NT2/D1 (cell line): ENCODE measurements at regions not wholly inside any gene's neighbourhood (a gene's known extent, or its start where the extent isn't known, plus 50 kb on each side); places are given as distances from the start of the nearest gene placed in this dataset.
A peak's percentile ranks its signal among the peaks of the same experiment; 100 is the strongest.
"Not testable (repeated sequence)": the region's sequence is repeated elsewhere in the genome, so short reads cannot be mapped to it uniquely, and the experiment has no call there.

Source experiments
- DNase-seq: peaks from one replicate; pipeline ENCODE4 v3.0.0-alpha.2; 2011; ENCODE audit warnings: low read depth, low spot score
- H3K27me3 ChIP-seq: 2 replicates; pipeline ENCODE4 v1.6.0; 2011; ENCODE audit warnings: mild to moderate bottlenecking; ENCODE audit not compliant: insufficient read length, insufficient read depth
- H3K36me3 ChIP-seq: 2 replicates; pipeline ENCODE4 v1.6.1; 2011; ENCODE audit warnings: mild to moderate bottlenecking, low read length, mixed read lengths; ENCODE audit not compliant: insufficient read depth, insufficient read length
- H3K4me1 ChIP-seq: 2 replicates; pipeline ENCODE4 v1.5.1; 2011; ENCODE audit not compliant: insufficient read depth, insufficient read length
- H3K4me3 ChIP-seq: 2 replicates; pipeline ENCODE4 v1.5.1; 2011; ENCODE audit warnings: low read depth; ENCODE audit not compliant: insufficient read length
- H3K9ac ChIP-seq: 2 replicates; pipeline ENCODE4 v1.6.0; 2011; ENCODE audit warnings: low read depth; ENCODE audit not compliant: insufficient read length
- H3K9me3 ChIP-seq: 2 replicates; pipeline ENCODE4 v1.5.1; 2011; ENCODE audit warnings: mild to moderate bottlenecking, low read length; ENCODE audit not compliant: insufficient read depth
- SUZ12 ChIP-seq: IDR thresholded peaks from 2 replicates; pipeline ENCODE4 v1.6.1; 2011; ENCODE audit not compliant: insufficient read length, insufficient read depth; ENCODE audit errors: extremely low read depth
- YY1 ChIP-seq: IDR thresholded peaks from 2 replicates; pipeline ENCODE4 v1.6.1; 2011; ENCODE audit not compliant: insufficient read length, insufficient read depth
- ZNF274 ChIP-seq: IDR thresholded peaks from 2 replicates; pipeline ENCODE4 v1.6.1; 2011; ENCODE audit warnings: mild to moderate bottlenecking, low read depth, low read length

DNA sequence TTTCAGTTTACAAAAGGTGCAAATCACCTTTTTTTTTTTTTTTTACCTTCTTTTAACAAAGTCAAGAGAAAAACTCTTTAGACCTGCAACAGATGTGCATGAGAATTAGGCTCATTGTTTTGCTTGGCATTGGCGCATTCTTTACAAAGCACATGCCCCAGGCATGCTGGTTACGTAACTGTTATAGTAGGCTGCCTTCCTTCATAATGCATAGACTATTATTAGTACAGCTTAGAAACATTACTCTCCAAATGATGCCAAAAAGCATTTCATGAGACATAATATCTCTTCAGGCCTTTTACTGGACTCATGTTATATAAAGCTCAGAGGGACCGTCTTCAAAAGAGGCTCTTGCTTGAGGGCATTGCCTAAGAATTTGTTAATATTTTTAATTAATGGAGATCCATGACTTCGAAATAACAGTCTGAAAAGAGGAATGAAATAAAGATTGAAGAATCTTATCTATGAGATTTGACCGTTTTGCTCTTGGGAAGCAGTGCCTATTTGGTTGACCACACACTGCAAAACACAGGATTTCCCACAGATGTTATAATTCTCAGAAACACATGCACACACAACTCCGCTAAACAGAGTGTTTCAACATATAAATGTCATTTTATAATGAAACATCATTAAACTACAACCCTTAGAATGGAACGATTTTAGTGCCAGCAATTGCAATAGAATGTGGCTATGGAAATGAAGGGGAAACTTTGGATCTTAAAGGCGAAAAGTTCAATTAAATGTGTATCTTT lies 478.7 kb downstream of the PRR16 start:
- H3K4me3 ChIP-seq: no peak overlapping the region
- no peaks in the 10 kb centered on the region for H3K9me3 ChIP-seq
- H3K27me3 ChIP-seq: no peaks in the 10 kb centered on the region
- H3K4me1 ChIP-seq: peaks cover 1% of the 10 kb centered on the region
- no peak for TF ChIP-seq SUZ12
- no peak for TF ChIP-seq ZNF274
- no peak for TF ChIP-seq YY1
- no peak overlapping the region for H3K9ac ChIP-seq
- H3K36me3 ChIP-seq: no peaks in the 10 kb centered on the region
- DNase-seq: peak; percentile 2

DNA sequence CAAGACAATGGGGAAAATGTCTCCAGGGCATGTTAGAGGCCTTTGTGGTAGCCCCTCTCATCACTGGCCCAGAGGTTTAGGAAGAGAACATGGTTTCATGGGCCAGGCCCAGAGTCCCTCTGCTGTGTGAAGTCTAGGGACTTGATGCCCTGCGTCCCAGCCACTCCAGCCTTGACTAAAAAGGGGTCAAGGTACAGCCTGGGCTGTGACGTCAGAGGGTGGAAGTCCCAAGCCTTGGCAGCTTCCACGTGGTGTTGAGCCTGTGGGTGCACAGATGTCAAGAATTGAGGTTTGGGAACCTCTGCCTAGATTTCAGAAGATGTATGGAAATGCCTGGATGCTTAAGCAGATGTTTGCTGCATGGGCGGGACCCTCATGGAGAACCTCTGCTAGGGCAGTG lies 485.5 kb downstream of the PRR16 start:
- H3K9ac ChIP-seq, H3K4me3 ChIP-seq, H3K4me1 ChIP-seq, H3K27me3 ChIP-seq, H3K36me3 ChIP-seq: not testable (repeated sequence)
- H3K9me3 ChIP-seq: peaks cover 27% of the 10 kb centered on the region; the same call in 1 of the 2 replicates
- DNase-seq: peak; percentile 5

DNA sequence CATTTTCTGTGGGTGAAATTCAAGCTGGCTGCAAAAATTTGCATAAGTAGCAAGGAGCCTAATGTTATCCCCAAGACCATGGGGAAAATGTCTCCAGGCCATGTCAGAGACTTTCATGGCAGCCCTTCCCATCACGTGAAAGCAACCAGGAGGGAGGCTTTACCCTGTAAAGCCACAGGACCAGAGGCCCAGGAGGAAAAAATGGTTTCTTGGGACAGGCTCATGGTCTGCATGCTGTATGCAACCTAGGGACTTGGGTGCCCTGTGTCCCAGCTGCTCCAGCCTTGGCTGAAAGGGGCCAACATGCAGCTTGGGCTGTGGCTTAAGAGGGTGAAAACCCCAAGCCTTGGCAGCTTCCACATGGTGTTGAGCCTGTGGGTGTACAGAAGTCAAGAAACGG lies 489.3 kb downstream of the PRR16 start:
- DNase-seq, H3K4me3 ChIP-seq, H3K9ac ChIP-seq, H3K27me3 ChIP-seq, H3K4me1 ChIP-seq, H3K36me3 ChIP-seq: not testable (repeated sequence)
- H3K9me3 ChIP-seq: peaks cover 27% of the 10 kb centered on the region; the same call in 1 of the 2 replicates

DNA sequence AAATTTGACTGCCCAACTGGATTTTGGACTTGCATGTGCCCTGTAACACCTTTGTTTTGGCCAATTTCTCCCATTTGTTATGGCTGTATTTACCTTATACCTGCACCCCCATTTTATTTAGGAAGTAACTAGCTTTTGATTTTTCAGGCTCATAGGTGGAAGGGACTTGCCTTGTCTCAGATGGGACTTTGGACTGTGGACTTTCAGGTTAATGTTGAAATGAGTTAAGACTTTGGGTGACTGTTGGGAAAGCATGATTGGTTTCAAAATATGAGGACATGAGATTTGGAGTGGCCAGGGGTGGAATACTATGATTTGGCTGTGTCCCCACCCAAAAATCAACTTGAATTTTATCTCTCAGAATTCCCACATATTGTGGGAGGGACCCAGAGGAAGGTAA lies 490.2 kb downstream of the PRR16 start:
- no peaks in the 10 kb centered on the region for H3K27me3 ChIP-seq
- no peak overlapping the region for H3K9ac ChIP-seq
- H3K36me3 ChIP-seq: no peaks in the 10 kb centered on the region
- H3K9me3 ChIP-seq: peaks cover 27% of the 10 kb centered on the region; the same call in 1 of the 2 replicates
- H3K4me1 ChIP-seq: no peaks in the 10 kb centered on the region
- DNase-seq: no peak
- no peak for TF ChIP-seq SUZ12
- no peak overlapping the region for H3K4me3 ChIP-seq

DNA sequence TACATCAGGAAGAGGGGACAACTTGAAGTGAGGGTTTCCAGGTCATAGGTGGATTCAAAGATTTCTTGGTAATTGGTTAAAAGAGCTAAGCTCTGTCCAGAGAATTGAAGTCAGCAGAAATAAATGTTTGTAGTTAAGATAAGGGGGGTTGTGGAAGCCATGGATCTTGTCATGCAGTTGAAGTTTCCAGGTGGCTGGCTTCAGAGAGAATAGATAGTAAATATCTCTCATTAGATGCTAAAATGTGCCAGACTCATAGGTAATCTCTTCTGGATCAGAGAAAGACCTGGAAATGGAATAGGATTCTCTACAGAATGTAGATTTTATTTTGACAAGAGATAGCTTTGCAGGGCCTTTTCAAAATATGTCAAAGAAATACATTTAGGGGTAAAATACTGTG lies 491.7 kb downstream of the PRR16 start:
- Histone ChIP-seq H3K9ac (no peak overlapping the region), H3K4me3 (no peak overlapping the region), H3K4me1 (no peaks in the 10 kb centered on the region), H3K36me3 (no peaks in the 10 kb centered on the region), H3K27me3 (no peaks in the 10 kb centered on the region), H3K9me3 (peaks cover 27% of the 10 kb centered on the region; the same call in 1 of the 2 replicates)
- TF ChIP-seq YY1 (no peak), SUZ12 (no peak), ZNF274 (no peak)
- no peak for DNase-seq

DNA sequence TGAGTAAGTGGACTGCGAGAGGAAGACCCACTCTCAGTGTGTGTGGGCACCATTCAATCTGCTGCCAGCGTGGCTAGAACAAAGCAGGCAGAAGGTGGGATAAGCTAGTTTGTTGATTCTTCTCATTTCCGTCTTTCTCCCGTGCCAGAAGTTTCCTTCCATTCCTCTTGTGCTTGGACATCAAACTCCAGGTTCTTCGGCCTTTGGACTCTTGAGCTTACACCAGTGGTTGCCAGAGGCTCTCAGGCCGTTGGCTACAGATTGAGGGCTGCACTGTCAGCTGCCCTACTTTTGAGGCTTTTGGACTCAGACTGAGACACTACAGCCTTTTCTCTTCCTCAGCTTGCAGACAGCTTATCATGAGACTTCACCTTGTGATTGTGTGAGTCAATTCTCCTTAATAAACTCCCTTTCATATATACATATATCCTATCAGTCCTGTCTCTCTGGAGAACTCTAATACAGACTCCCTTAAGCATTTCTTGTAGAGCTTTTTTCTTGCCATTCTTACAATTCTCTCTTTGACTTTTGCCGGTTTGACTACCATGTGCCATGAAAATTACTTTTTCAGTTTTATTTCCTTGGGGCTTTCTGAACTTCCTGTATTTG lies 494.9 kb downstream of the PRR16 start:
- H3K9ac ChIP-seq: no peak overlapping the region
- no peaks in the 10 kb centered on the region for H3K27me3 ChIP-seq
- H3K36me3 ChIP-seq: no peaks in the 10 kb centered on the region
- no peak overlapping the region for H3K4me3 ChIP-seq
- H3K4me1 ChIP-seq: no peaks in the 10 kb centered on the region
- no peak for DNase-seq
- peaks cover 6% of the 10 kb centered on the region; the same call in 1 of the 2 replicates for H3K9me3 ChIP-seq
- TF ChIP-seq SUZ12: no peak

- no peaks in the 10 kb centered on the region for H3K36me3 ChIP-seq
- no peak overlapping the region for H3K9ac ChIP-seq
- TF ChIP-seq SUZ12 (no peak), ZNF274 (no peak), YY1 (no peak)
- no peak overlapping the region for H3K4me3 ChIP-seq
- H3K4me1 ChIP-seq: no peaks in the 10 kb centered on the region
- no peaks in the 10 kb centered on the region for H3K9me3 ChIP-seq
- DNase-seq: no peak
- no peaks in the 10 kb centered on the region for H3K27me3 ChIP-seq
Measured at GRCh38 chr5:120960510-120960909, 496.4 kb downstream of the PRR16 start.

DNA sequence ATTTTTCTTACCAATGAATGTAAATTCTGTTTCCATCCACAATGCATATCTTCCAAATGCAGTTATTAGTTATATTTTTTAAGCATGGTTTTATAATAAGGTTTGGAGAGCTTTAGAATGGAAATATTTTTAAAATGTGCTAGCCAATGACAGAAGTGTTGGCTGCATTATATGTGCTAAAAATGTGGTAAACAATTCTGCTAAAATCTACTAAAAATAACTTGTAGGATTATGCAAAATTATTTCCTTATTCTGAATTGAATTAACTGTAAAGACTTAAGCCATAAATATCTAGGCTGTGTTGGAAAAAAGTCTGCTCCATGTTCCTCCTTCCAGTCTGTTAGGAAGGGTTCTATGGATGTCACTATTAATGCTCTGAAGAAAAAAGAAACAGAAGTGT lies 503.3 kb downstream of the PRR16 start:
- Histone ChIP-seq H3K4me1 (no peaks in the 10 kb centered on the region), H3K4me3 (no peak overlapping the region), H3K27me3 (no peaks in the 10 kb centered on the region), H3K36me3 (no peaks in the 10 kb centered on the region), H3K9me3 (no peaks in the 10 kb centered on the region), H3K9ac (no peak overlapping the region)
- TF ChIP-seq ZNF274 (no peak), YY1 (no peak), SUZ12 (no peak)
- no peak for DNase-seq
